Pancreas (tissue), 10 donors: ENCODE measurements at regions not wholly inside any gene's neighbourhood (a gene's known extent, or its start where the extent isn't known, plus 50 kb on each side); places are given as distances from the start of the nearest gene placed in this dataset.

Source experiments
- ATAC-seq, 4 donors: fragments of 200-7000 bp; cut with Tn5 transposase; one replicate each; pipeline versions ENCODE4 v1.8.0 to v1.9.1; 2020; ENCODE audit warnings: mild to moderate bottlenecking in 4 of 4, moderate library complexity in 4 of 4
- DNase-seq, 6 donors: peaks; one replicate each; pipeline ENCODE4 v3.0.0-alpha.2; 2020
- FAIRE-seq: peaks from 2 replicates; lab custom pipeline; 2012; peaks lifted over from hg19 to GRCh38; lab: Jason Lieb, UNC
- H3K27ac ChIP-seq, 4 donors: fragments of 200-600 bp; sonication (generic); 1 replicate in 3 of 4; 2 replicates in 1 of 4; pipeline versions ENCODE4 v1.5.0 to v1.8.0; 2020
- H3K27me3 ChIP-seq, 4 donors: fragments of 200-600 bp; one replicate each; pipeline ENCODE4 v1.8.0; 2021
- H3K36me3 ChIP-seq, 3 donors: fragments of 200-600 bp; sonication (generic) in 1 of 3; one replicate each; pipeline versions ENCODE4 v1.5.0 to v1.8.0; 2020 to 2021
- H3K4me1 ChIP-seq, 3 donors: fragments of 200-600 bp; one replicate each; pipeline ENCODE4 v1.8.0; 2021
- H3K4me3 ChIP-seq, 4 donors: fragments of 200-600 bp; sonication (generic) in 2 of 4; one replicate each; pipeline versions ENCODE4 v1.5.0 to v1.8.0; 2020 to 2021
- H3K9me3 ChIP-seq, 4 donors: fragments of 200-600 bp; one replicate each; pipeline ENCODE4 v1.8.0; 2021
- WGBS, 2 donors: extraction: QIAGEN DNeasy Blood & Tissue Kit; methylation state at CpG; one replicate each; pipeline ENCODE4 v1.1.7; 2013; 5-methylcytosine and 5-hydroxymethylcytosine counted together
- intact Hi-C, 3 donors: fragments of 100-400 bp; cut with DNase I; formaldehyde crosslinking; loops; one replicate each; pipeline versions ENCODE4 v1.11.1 to v1.14.2; 2022
- TF ChIP-seq, protein P1 (sequence below), 4 donors: fragments of 200-600 bp; sonication (generic) in 3 of 4; IDR thresholded peaks; one replicate each; pipeline versions ENCODE4 v1.5.0 to v1.8.0; 2021; ENCODE audit warnings: antibody characterized with exemption in 4 of 4
- donor health status: healthy with polysubstance abuse.
- donor health status: DM: no; HTN: no; CAD: no; lungs with moderate emphysema.
- donor health status: DM: no; HTN: no; CAD: no.
- donor health status: control.
- donor health status: control.
- donor health status: Bipolar disorder and iron deficiency.
- donor health status: DM: yes; HTN: yes; CAD: no.
- donor health status: DM: no; HTN: no; CAD: no.
- donor health status: DM: no; HTN: no; CAD: no.
- donor health status: DM: yes; HTN: yes; CAD: no.

DNA sequence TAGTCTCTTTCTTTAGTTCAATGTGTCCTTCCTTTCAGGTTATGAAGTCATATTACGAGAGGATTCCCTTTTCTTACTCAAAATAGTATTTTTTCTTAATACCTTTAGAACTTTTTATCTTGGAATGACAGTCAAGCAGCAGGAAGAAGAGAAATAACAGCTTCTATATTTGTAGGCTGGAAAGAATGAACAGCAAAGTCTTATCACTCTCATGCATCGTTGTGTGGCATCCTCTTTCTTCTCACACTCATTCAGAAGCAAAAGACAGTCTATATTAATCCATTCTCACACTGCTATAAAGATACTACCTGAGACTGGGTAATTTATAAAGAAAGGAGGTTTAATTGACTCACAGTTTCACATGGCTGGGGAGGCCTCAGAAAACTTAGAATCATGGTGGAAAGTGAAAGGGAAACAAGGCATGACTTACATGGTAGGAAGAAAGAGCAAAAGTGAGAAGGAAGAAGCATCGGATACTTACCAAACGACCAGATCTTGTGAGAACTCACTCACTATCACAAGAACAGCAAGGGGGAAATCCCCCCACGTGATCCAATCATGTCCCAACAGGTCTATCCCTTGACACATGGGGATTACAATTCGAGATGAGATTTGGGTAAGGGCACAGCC, 1646.1 kb upstream of the CDH6 start:
- Histone ChIP-seq H3K27ac (no peak overlapping the region), H3K27me3 (no peaks in the 10 kb centered on the region), H3K4me1 (no peaks in the 10 kb centered on the region), H3K4me3 (no peak overlapping the region), H3K9me3 (no peaks in the 10 kb centered on the region), H3K36me3 (no peaks in the 10 kb centered on the region)
- 33 to 38% methylated on average over 6 of the region's 6 CpGs for WGBS, 2 donors
- intact Hi-C loops, result no loop called here
- FAIRE-seq (no peak), DNase-seq (no peak), ATAC-seq (no peak)
- TF ChIP-seq, protein P1, sequence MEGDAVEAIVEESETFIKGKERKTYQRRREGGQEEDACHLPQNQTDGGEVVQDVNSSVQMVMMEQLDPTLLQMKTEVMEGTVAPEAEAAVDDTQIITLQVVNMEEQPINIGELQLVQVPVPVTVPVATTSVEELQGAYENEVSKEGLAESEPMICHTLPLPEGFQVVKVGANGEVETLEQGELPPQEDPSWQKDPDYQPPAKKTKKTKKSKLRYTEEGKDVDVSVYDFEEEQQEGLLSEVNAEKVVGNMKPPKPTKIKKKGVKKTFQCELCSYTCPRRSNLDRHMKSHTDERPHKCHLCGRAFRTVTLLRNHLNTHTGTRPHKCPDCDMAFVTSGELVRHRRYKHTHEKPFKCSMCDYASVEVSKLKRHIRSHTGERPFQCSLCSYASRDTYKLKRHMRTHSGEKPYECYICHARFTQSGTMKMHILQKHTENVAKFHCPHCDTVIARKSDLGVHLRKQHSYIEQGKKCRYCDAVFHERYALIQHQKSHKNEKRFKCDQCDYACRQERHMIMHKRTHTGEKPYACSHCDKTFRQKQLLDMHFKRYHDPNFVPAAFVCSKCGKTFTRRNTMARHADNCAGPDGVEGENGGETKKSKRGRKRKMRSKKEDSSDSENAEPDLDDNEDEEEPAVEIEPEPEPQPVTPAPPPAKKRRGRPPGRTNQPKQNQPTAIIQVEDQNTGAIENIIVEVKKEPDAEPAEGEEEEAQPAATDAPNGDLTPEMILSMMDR (IDR thresholded peaks at IDR 0.05), result no peak

DNA sequence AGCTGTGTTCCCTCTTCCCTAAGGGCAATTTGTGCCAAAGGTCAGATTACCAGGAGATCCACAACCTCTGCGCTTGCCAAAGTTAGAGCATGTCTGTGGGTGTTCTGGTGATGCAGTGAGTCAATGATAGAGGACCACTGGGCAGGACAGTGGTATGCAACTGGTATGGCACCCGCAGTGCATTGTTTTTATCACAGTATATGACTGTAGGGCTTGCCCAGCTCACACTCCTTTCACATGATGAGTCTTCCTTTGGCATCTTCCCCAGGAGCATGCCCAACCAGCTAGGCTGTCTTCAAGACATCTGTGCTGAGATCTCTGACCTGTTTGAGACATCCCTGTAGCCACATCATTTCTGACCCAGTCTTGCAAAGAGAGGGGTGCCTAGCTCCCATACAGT, 1650.0 kb upstream of the CDH6 start:
- DNase-seq, result no peak

DNA sequence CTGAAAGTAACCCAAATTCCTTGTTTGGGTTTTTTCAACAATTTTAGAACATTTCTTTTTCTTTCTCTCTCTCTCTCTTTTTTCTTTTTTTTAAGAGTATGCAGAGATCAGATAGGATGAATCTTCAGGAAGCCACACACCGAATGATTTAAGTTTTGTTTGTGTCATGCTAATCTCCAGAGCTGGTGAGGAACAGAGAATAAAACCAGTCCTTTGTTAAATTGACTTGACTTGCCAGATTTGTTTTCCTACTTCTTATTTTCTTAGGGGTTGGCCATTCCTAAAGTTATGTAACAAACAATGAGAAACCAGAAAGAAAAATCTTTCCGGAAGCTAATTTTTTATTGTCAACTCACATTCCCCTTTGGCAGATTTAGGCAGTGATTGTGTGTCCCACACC, 1669.3 kb upstream of the CDH6 start:
- Histone ChIP-seq H3K4me3 (no peak overlapping the region), H3K36me3 (no peaks in the 10 kb centered on the region), H3K4me1 (no peaks in the 10 kb centered on the region), H3K9me3 (no peaks in the 10 kb centered on the region), H3K27me3 (no peaks in the 10 kb centered on the region), H3K27ac (no peak overlapping the region)
- intact Hi-C loops, result no loop called here
- no peak for FAIRE-seq
- no peak for ATAC-seq
- WGBS, 2 donors, result 29 to 37% methylated on average over 2 of the region's 2 CpGs
- TF ChIP-seq, protein P1 (IDR thresholded peaks at IDR 0.05), result no peak
- DNase-seq, result no peak

More for the DNA sequence above, 1650.0 kb upstream of the CDH6 start:
- H3K27ac ChIP-seq, result no peak overlapping the region
- TF ChIP-seq, protein P1 (IDR thresholded peaks at IDR 0.05), result no peak
- 52 to 71% methylated on average over 2 of the region's 2 CpGs for WGBS, 2 donors
- no peaks in the 10 kb centered on the region for H3K4me1 ChIP-seq
- ATAC-seq (no peak), FAIRE-seq (no peak)
- no peaks in the 10 kb centered on the region for H3K9me3 ChIP-seq
- intact Hi-C loops, result no loop called here
- no peak overlapping the region for H3K4me3 ChIP-seq
- no peaks in the 10 kb centered on the region for H3K27me3 ChIP-seq
- H3K36me3 ChIP-seq, result no peaks in the 10 kb centered on the region

- FAIRE-seq, result no peak
These were observed 1675.3 kb upstream of the CDH6 start for GRCh38 chr5:29518176-29518575.

DNA sequence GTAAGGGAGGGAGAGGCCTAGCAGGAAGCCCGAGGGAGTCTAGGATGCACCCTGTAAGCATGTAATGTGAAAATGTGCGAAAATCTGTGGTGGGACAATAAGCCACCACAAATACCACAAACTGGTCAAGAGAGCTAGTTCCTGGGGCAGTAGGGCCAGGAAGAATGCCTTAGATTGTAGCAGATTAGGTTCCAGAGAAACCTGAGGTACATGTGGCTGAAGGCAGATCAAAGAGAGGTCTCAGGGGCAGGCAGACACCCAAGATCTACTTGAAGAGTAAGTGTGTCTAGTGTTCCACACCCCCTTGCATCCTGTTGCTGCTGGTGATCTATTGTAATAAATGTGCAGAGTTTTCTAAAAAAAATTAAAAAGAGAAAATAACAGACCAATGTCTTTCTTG, 1677.3 kb upstream of the CDH6 start:
- FAIRE-seq, result no peak
- ATAC-seq, result no peak
- Histone ChIP-seq H3K27me3 (no peaks in the 10 kb centered on the region), H3K4me1 (no peaks in the 10 kb centered on the region), H3K36me3 (no peaks in the 10 kb centered on the region), H3K27ac (no peak overlapping the region), H3K4me3 (no peak overlapping the region), H3K9me3 (no peaks in the 10 kb centered on the region)
- 45 to 75% methylated on average over 2 of the region's 2 CpGs for WGBS, 2 donors
- DNase-seq, result no peak
- TF ChIP-seq, protein P1 (IDR thresholded peaks at IDR 0.05), result no peak
- intact Hi-C loops, result no loop called here

More at GRCh38 chr5:29518176-29518575, 1675.3 kb upstream of the CDH6 start:
- WGBS, 2 donors, result 39 to 50% methylated on average over 2 of the region's 2 CpGs
- ATAC-seq (no peak), DNase-seq (no peak)
- Histone ChIP-seq H3K4me1 (no peaks in the 10 kb centered on the region), H3K36me3 (no peaks in the 10 kb centered on the region), H3K4me3 (no peak overlapping the region), H3K27ac (no peak overlapping the region), H3K27me3 (no peaks in the 10 kb centered on the region), H3K9me3 (no peaks in the 10 kb centered on the region)
- intact Hi-C loops, result no loop called here
- TF ChIP-seq, protein P1 (IDR thresholded peaks at IDR 0.05), result no peak
